SK-N-MC (cell line): ENCODE measurements at regions not wholly inside any gene's neighbourhood (a gene's known extent, or its start where the extent isn't known, plus 50 kb on each side); places are given as distances from the start of the nearest gene placed in this dataset.

Experiments
- EZH2 ChIP-seq: fragments of 200-600 bp; sonication (generic); IDR thresholded peaks from one replicate; pipeline ENCODE4 v1.6.1; 2017; ENCODE audit warnings: antibody characterized with exemption
- POLR2AphosphoS5 ChIP-seq: IDR thresholded peaks from 2 replicates; pipeline ENCODE4 v1.6.1; 2012; ENCODE audit warnings: mild to moderate bottlenecking, low read depth, low read length, borderline replicate concordance

DNA sequence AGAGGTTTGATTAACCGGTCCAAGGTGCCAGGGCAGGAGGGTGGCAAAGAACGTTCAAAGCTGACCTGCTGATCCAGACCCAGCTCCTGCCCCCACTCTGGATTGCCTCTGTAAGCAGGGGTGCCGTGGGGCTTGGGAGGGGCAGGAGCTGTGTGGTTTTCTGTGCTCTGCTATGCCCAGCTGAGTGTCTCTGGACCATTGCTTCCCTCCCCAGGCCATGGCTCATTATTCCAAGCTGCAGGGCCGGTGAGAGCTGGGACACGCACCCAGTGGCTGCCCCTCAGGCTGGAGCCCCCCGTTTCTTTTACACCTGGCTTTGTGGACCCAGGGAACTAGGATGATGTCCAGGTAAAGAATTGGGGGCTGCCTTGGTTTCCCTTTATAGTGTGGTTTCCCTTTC, 238.4 kb upstream of the HS6ST1 start:
- no peak for TF ChIP-seq POLR2AphosphoS5
- TF ChIP-seq EZH2 = no peak
